A673 (cell line): ENCODE measurements at regions not wholly inside any gene's neighbourhood (a gene's known extent, or its start where the extent isn't known, plus 50 kb on each side); places are given as distances from the start of the nearest gene placed in this dataset.
"Not testable (repeated sequence)": the region's sequence is repeated elsewhere in the genome, so short reads cannot be mapped to it uniquely, and the experiment has no call there.

Source experiments
- BruUV-seq: library from RNA; stranded (reverse); fragments of 400-500 nt; replicated peaks from 2 replicates; lab custom pipeline; 2021; lab: Mats Ljungman, UMichigan
- CTCF ChIA-PET: fragments of 300-600 bp; sonication (Branson Sonifier 250); formaldehyde crosslinking; loops from one replicate; lab custom pipeline; 2022; ENCODE audit warnings: antibody characterized with exemption; lab: Charles Lee
- POLR2A ChIA-PET: fragments of 300-600 bp; sonication (Branson Sonifier 250); formaldehyde crosslinking; loops from one replicate; lab custom pipeline; 2022; ENCODE audit warnings: antibody characterized with exemption; ENCODE audit not compliant: low non-redundant PET; lab: Charles Lee
- DNase-seq: peaks from one replicate; pipeline ENCODE4 v3.0.0-alpha.2; 2015; ENCODE audit warnings: low spot score
- H3K27ac ChIP-seq: fragments of 200-600 bp; sonication (generic); 2 replicates; pipeline ENCODE4 v1.5.1; 2016; ENCODE audit warnings: mixed run types, low read depth, mild to moderate bottlenecking, mixed read lengths, antibody characterized with exemption, low read length; ENCODE audit not compliant: poor library complexity, severe bottlenecking
- H3K27me3 ChIP-seq: fragments of 200-600 bp; sonication (generic); replicated peaks from 2 replicates; pipeline ENCODE4 v1.6.1; 2017; ENCODE audit warnings: mixed run types, low read depth, mild to moderate bottlenecking, mixed read lengths, antibody characterized with exemption, low read length; ENCODE audit not compliant: insufficient read depth, poor library complexity
- H3K36me3 ChIP-seq: fragments of 200-600 bp; sonication (generic); 2 replicates; pipeline ENCODE4 v1.6.1; 2016; ENCODE audit warnings: mixed run types, mild to moderate bottlenecking, mixed read lengths, antibody characterized with exemption, low read length; ENCODE audit not compliant: insufficient read depth, poor library complexity, severe bottlenecking
- H3K4me1 ChIP-seq: fragments of 200-600 bp; sonication (generic); 2 replicates; pipeline ENCODE4 v1.6.1; 2017; ENCODE audit warnings: mixed run types, mild to moderate bottlenecking, mixed read lengths, antibody characterized with exemption, low read length; ENCODE audit not compliant: insufficient read depth, poor library complexity, severe bottlenecking
- H3K4me3 ChIP-seq: fragments of 200-600 bp; sonication (generic); 2 replicates; pipeline ENCODE4 v1.5.1; 2016; ENCODE audit warnings: low read depth, mixed run types, mild to moderate bottlenecking, mixed read lengths, low read length; ENCODE audit not compliant: poor library complexity, severe bottlenecking
- H3K9me3 ChIP-seq: fragments of 200-600 bp; sonication (generic); 2 replicates; pipeline ENCODE4 v1.6.1; 2016; ENCODE audit warnings: mixed run types, low read depth, mild to moderate bottlenecking, mixed read lengths, antibody characterized with exemption, low read length; ENCODE audit not compliant: poor library complexity, severe bottlenecking
- CTCF ChIP-seq: fragments of 300-800, 200-600 bp; sonication (generic); conservative IDR thresholded peaks from 2 replicates; pipeline ENCODE4 v1.5.1; 2017; ENCODE audit warnings: low read depth, mild to moderate bottlenecking, antibody characterized with exemption, low read length, moderate library complexity, mixed read lengths
- EZH2 ChIP-seq: fragments of 200-600 bp; sonication (generic); IDR thresholded peaks from 2 replicates; pipeline ENCODE4 v1.6.1; 2017; ENCODE audit warnings: borderline replicate concordance, low read depth, mild to moderate bottlenecking, mixed read lengths, antibody characterized with exemption, low read length; ENCODE audit not compliant: poor library complexity, severe bottlenecking
- intact Hi-C: fragments of 100-400 bp; cut with micrococcal nuclease; formaldehyde crosslinking; loops from one replicate; pipeline ENCODE4 v1.10.0; 2022; ENCODE audit not compliant: unreplicated experiment

- no peak overlapping the region for H3K4me3 ChIP-seq
- H3K27ac ChIP-seq = no peak overlapping the region
- TF ChIP-seq EZH2 (no peak), CTCF (no peak)
- no peaks in the 10 kb centered on the region for H3K27me3 ChIP-seq
- ChIA-PET CTCF (no interaction called here), POLR2A (no interaction called here)
- intact Hi-C loops = no loop called here
- no peaks in the 10 kb centered on the region for H3K9me3 ChIP-seq
- no peak for DNase-seq
- no TSS peak for BruUV-seq
- no peaks in the 10 kb centered on the region for H3K4me1 ChIP-seq
- no peaks in the 10 kb centered on the region for H3K36me3 ChIP-seq
These were observed 776.0 kb upstream of the MANEA start for GRCh38 chr6:94801344-94801743.

GRCh38 chr6:94785514-94785913 is 791.8 kb upstream of the MANEA start:
- Histone ChIP-seq H3K27ac (no peak overlapping the region), H3K36me3 (no peaks in the 10 kb centered on the region), H3K9me3 (no peaks in the 10 kb centered on the region), H3K4me1 (no peaks in the 10 kb centered on the region), H3K4me3 (no peak overlapping the region), H3K27me3 (no peaks in the 10 kb centered on the region)
- CTCF ChIA-PET = no interaction called here
- POLR2A ChIA-PET = no interaction called here
- no TSS peak for BruUV-seq
- intact Hi-C loops = no loop called here
- no peak for DNase-seq
- no peak for TF ChIP-seq CTCF
- no peak for TF ChIP-seq EZH2

DNA sequence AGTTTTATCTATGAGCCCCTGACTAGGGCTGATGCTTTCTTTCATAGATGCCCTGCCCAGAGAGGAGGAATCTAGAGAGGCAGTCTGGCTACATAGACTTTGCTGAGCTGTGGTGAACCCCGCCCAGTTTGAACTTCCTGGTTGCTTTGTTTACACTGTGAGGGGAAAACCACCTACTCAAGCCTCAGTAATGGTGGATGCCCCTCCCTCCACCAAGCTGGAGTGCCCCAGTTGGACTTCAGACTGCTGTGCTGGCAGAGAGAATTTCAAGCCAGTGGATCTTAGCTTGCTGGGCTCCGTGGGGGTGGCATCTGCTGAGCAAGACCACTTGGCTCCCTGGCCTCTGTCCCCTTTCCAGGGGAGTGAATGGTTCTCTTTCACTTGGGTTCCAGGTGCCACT is 792.3 kb upstream of the MANEA start:
- POLR2A ChIA-PET, H3K4me3 ChIP-seq, CTCF ChIA-PET, DNase-seq, intact Hi-C loops, H3K27ac ChIP-seq, BruUV-seq, H3K27me3 ChIP-seq, H3K36me3 ChIP-seq, H3K4me1 ChIP-seq, H3K9me3 ChIP-seq: not testable (repeated sequence)

- TF ChIP-seq CTCF = no peak
- no peak for TF ChIP-seq EZH2
- no peaks in the 10 kb centered on the region for H3K4me1 ChIP-seq
- no peak overlapping the region for H3K27ac ChIP-seq
- H3K4me3 ChIP-seq = no peak overlapping the region
- H3K9me3 ChIP-seq = no peaks in the 10 kb centered on the region
- intact Hi-C loops = no loop called here
- no peaks in the 10 kb centered on the region for H3K36me3 ChIP-seq
- POLR2A ChIA-PET = no interaction called here
- CTCF ChIA-PET = no interaction called here
- BruUV-seq = no TSS peak
- H3K27me3 ChIP-seq = no peaks in the 10 kb centered on the region
- no peak for DNase-seq
These were observed 808.1 kb upstream of the MANEA start for GRCh38 chr6:94769197-94769596.
